Skeletal muscle tissue (tissue), 3 donors: ENCODE measurements at regions not wholly inside any gene's neighbourhood (a gene's known extent, or its start where the extent isn't known, plus 50 kb on each side); places are given as distances from the start of the nearest gene placed in this dataset.

Experiments
- H3K27ac ChIP-seq: one replicate; pipeline ENCODE4 v1.7.0; 2013; ENCODE audit warnings: mild to moderate bottlenecking, low read depth, low read length, inconsistent platforms
- H3K27me3 ChIP-seq, 3 donors: one replicate each; pipeline ENCODE4 v1.7.0; 2013; ENCODE audit warnings: low read length in 3 of 3; ENCODE audit not compliant: control insufficient read depth in 3 of 3, insufficient read depth in 3 of 3
- H3K36me3 ChIP-seq, 3 donors: one replicate each; pipeline ENCODE4 v1.7.0; 2013; ENCODE audit warnings: low read length in 3 of 3; ENCODE audit not compliant: control insufficient read depth in 3 of 3, insufficient read depth in 3 of 3
- H3K4me1 ChIP-seq, 3 donors: one replicate each; pipeline ENCODE4 v1.7.0; 2013; ENCODE audit warnings: low read length in 3 of 3, mild to moderate bottlenecking in 3 of 3; ENCODE audit not compliant: control insufficient read depth in 3 of 3, insufficient read depth in 3 of 3
- H3K4me3 ChIP-seq, 3 donors: one replicate each; pipeline ENCODE4 v1.7.0; 2013; ENCODE audit warnings: low read length in 3 of 3
- H3K9ac ChIP-seq, 3 donors: one replicate each; pipeline ENCODE4 v1.7.0; 2013; ENCODE audit warnings: low read length in 3 of 3, mild to moderate bottlenecking in 3 of 3, moderate library complexity in 2 of 3, low read depth in 1 of 3
- H3K9me3 ChIP-seq, 3 donors: one replicate each; pipeline ENCODE4 v1.7.0; 2013; ENCODE audit warnings: low read length in 3 of 3; ENCODE audit not compliant: control insufficient read depth in 3 of 3
- donor health status: Osteomylitis.

DNA sequence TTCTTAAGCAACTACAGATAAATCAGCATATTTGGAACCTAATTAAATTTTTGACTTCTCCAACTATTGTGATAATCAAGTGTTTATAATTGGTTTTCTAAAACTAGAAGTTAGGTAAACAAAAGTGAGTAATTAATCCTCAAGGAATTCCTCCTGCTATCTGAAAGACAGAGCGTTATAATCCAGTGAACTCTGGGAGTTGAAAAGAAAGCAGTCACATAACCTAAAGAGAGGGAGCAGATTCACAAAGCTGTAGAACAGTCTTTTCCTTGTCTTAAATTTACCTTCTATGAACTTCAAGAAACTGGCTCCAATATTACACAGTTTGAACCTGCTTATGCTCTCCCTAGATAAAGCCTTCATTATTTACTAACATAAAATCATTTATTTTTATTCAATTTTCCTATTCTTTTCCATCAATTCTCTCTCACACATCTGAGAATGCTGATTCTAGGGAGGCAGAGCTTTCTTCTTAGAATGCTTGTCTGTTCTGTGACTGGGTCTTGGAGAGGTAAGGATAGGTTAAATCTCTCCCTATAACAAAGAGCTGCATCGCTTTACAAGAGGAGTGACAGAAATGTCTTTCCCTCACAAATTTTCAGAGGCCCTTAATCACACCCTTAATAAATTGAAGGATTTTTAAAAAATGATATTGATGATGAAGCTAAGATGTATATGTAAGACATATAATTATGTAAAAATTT is 132.8 kb downstream of the TUSC7 start:
- no peaks in the 10 kb centered on the region for H3K36me3 ChIP-seq
- H3K4me1 ChIP-seq: no peaks in the 10 kb centered on the region
- no peaks in the 10 kb centered on the region for H3K9me3 ChIP-seq
- no peak overlapping the region for H3K9ac ChIP-seq
- no peak overlapping the region for H3K27ac ChIP-seq
- peaks cover 0 to 4% (median 0%) of the 10 kb centered on the region in 3 donors for H3K27me3 ChIP-seq
- no peak overlapping the region for H3K4me3 ChIP-seq

DNA sequence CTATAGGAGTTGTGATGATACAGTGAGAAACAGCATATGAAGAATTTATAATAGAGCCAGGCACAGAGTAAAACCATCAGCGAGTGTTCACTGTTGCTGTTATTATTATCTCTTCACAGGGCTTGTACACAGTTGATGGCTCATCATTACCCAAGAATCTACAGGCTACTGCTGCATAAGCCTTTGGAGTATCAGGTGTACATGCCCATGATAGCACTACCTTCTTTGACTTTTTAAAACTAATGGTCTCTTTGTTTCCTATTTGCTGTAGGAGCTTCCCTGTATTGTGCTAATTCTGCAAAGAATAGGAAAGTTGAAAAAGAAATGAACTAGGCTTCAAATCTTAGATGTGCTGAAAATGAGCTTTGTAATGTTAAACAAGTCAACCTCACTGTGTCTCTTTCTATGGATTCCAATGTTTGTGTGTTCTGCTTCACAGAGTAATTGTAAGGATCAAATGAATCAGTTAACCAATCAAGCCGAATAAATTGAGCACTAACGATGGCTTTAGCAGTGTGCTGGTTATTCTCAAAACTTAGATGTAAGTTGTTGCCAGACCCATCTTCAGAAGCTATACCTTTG is 138.8 kb downstream of the TUSC7 start:
- no peak overlapping the region for H3K27ac ChIP-seq
- no peaks in the 10 kb centered on the region for H3K36me3 ChIP-seq
- H3K27me3 ChIP-seq: no peaks in the 10 kb centered on the region
- H3K9me3 ChIP-seq: no peaks in the 10 kb centered on the region
- H3K4me3 ChIP-seq: no peak overlapping the region
- no peaks in the 10 kb centered on the region for H3K4me1 ChIP-seq
- no peak overlapping the region for H3K9ac ChIP-seq

DNA sequence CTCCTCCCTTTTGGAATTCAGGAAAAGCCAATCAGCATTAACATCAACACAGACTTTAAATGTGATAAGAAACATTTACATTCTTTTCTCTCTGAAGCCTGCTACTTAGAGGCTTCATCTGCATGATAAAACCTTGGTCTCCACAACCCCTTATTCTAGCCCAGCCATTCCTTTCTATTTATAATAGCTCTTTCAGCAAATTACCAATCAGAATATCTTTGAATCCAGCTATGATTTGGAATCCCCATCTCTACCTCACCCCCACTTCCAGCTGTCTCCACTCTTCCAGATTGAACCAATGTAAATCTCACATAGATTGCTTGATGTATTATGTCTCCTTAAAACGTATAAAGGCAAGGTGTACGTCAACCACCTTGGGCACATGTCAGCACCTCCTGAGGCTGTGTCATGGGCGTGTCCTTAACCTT is 139.7 kb downstream of the TUSC7 start:
- Histone ChIP-seq H3K27me3 (no peaks in the 10 kb centered on the region), H3K36me3 (no peaks in the 10 kb centered on the region), H3K4me1 (no peaks in the 10 kb centered on the region), H3K27ac (no peak overlapping the region), H3K4me3 (no peak overlapping the region), H3K9ac (no peak overlapping the region), H3K9me3 (no peaks in the 10 kb centered on the region)

DNA sequence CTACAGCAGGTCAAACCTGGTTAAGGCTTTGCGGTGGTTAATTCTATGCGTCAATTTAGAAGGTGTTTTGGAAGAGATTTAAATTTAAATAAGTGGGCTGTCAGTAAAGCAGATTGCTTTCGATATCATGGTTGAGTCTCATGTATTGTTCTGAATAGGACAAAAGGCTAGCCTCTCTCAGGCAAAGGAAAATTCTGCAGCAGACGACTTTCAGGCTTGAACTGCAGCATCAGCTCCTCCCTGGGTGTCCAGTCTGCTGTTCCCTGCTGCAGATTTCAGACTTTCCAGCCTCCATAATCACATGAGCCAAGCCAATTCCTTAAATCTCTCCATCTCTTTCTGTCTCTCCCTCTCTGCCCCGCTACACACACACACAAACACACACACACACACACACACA is 143.2 kb downstream of the TUSC7 start:
- H3K36me3 ChIP-seq: no peaks in the 10 kb centered on the region
- H3K4me3 ChIP-seq: no peak overlapping the region
- H3K4me1 ChIP-seq: no peaks in the 10 kb centered on the region
- no peaks in the 10 kb centered on the region for H3K27me3 ChIP-seq
- H3K9ac ChIP-seq: no peak overlapping the region
- H3K27ac ChIP-seq: no peak overlapping the region
- no peaks in the 10 kb centered on the region for H3K9me3 ChIP-seq

DNA sequence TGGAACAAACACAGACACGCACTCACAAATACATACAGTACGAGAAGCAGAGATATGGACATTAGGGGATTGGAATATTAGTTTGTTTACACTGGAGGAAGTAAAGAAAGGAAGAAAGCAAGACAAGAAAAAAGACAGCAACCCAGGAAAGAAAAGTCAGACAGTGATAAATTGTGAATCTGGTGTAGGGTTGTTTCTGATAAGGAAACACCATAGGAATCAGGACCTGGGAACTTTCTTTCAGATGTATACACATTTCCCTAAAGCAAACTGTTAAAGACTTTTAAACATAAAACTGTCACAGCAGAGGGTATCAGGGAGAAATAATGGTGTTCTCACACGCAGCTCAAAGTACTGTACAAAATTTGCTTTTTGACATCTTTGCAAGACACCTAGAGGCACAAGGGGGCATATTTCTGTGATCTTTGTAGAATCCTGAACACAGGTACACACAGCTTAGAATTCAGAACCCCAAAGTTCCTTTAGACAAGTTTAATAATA is 153.7 kb downstream of the TUSC7 start:
- Histone ChIP-seq H3K4me3 (no peak overlapping the region), H3K9me3 (no peaks in the 10 kb centered on the region), H3K27me3 (peaks cover 0 to 4% (median 2%) of the 10 kb centered on the region in 3 donors), H3K9ac (no peak overlapping the region), H3K27ac (no peak overlapping the region), H3K4me1 (no peaks in the 10 kb centered on the region), H3K36me3 (no peaks in the 10 kb centered on the region)

DNA sequence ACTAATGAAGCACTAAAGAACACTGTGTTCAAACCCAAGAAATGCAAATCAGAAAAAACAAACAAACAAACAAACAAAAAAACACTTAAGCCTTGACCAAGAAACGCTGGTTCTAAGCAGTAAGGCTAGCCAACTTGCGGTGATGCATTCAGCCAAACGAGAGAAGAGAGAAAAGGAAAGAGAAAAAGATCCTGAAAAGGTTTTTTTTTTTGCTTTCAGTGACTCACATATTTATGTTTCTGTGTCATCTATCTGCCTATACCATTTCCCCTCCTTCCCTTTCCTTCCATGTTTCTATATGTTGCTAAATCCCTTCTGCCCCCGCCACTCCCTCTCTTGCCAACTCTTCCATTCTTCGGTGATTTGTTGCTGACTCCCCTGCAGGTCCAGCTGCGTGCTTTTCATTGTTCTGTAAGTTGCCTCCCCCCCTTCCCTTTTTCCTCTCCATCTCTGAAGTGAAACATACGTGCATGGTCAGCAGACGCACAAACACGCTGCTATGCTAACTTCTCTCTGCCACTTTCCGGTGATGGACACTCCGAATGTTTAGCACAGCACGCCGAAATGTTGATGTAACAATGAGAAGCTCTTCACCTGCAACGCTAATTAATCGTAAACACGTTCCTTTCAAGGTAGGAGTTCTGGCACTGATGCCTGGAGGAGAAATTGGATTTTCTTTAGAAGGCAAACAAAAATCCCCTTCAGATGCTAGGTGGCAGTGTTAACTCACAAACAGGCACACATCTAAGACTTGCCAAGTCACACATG is 154.4 kb downstream of the TUSC7 start:
- H3K9ac ChIP-seq: no peak overlapping the region
- H3K4me3 ChIP-seq: peak overlapping the region in 1 of 3 donors; percentile 11
- no peaks in the 10 kb centered on the region for H3K36me3 ChIP-seq
- peaks cover 0 to 4% (median 2%) of the 10 kb centered on the region in 3 donors for H3K27me3 ChIP-seq
- no peak overlapping the region for H3K27ac ChIP-seq
- no peaks in the 10 kb centered on the region for H3K9me3 ChIP-seq
- no peaks in the 10 kb centered on the region for H3K4me1 ChIP-seq

DNA sequence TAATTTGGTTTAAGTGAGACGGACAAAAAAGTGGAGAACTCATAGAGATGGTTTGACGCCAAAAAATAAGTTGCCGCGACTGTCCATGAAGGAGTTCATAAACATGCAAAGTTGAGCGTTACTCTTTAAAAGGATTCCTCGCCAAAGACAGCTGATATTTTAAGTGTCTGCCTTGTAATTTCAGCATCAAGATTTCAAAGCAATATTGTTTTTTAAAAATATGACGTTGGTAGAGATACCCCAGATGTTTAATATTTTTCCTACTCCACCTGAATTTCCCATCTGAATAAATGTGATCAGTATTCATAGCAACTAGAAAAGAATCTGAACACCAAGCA is 155.0 kb downstream of the TUSC7 start:
- Histone ChIP-seq H3K36me3 (no peaks in the 10 kb centered on the region), H3K27ac (no peak overlapping the region), H3K9me3 (no peaks in the 10 kb centered on the region), H3K9ac (no peak overlapping the region), H3K27me3 (peaks cover 0 to 4% (median 2%) of the 10 kb centered on the region in 3 donors), H3K4me3 (no peak overlapping the region), H3K4me1 (no peaks in the 10 kb centered on the region)

DNA sequence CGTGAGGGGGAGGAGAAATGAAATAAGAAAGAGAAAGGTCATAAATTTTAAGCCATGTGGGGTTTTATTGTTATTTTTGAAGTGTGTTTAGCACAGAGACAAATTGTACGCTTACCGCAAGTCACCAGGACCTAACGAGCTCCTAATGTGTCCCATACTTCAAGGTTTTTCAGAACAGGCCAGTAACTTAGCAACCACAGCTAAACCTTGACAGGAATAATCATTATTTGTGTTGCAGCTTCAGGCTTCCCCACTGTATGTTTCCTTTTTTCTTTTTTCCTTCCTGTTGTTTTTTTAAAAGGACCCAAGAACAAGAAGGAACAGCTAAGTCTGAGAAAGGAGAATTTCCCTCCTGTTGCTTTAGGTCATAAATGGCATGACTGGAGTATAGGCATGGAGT is 160.8 kb downstream of the TUSC7 start:
- H3K27me3 ChIP-seq: peaks cover 0 to 4% (median 0%) of the 10 kb centered on the region in 3 donors

DNA sequence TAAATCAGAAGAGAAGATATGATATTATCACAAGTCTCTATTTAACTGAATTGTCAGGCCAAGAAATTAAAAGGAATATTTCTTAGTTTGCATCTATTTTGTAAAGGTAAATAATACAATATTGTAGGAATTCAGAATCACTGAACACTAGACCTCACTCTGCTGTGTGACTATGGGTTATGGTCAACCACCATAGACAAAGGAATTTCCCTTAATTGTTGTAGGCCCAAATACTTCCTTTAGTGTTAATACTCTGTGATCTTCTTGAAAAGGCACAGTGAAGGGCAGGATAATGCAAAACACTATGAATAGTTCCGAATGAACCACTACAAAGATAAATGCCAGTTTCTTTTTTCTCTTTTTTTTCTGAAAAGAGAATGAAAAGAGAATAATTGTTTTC is 162.3 kb downstream of the TUSC7 start:
- Histone ChIP-seq H3K9me3 (no peaks in the 10 kb centered on the region), H3K9ac (no peak overlapping the region), H3K4me1 (no peaks in the 10 kb centered on the region), H3K27me3 (no peaks in the 10 kb centered on the region), H3K36me3 (no peaks in the 10 kb centered on the region), H3K27ac (no peak overlapping the region), H3K4me3 (no peak overlapping the region)

More for the DNA sequence above, 160.8 kb downstream of the TUSC7 start:
- no peak overlapping the region for H3K27ac ChIP-seq
- no peaks in the 10 kb centered on the region for H3K4me1 ChIP-seq
- no peaks in the 10 kb centered on the region for H3K36me3 ChIP-seq
- H3K4me3 ChIP-seq: no peak overlapping the region
- no peak overlapping the region for H3K9ac ChIP-seq
- no peaks in the 10 kb centered on the region for H3K9me3 ChIP-seq

DNA sequence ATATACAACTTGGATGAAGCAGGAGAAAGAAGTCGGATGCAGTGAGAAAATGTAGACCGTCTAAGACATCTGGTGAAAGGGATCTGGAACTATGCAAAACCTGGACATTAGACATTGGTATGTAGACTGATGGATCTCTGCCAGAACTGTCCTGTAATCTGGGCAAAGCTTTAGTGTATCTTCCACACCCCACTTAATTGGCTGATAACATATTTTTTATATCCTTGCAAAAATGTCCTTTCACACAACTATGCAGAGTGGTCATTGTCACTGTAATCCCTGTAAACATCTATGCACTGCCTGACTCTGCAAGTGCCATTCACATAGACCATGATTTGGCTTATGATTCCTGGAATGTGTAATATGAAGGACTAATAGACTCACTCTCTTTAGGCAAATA is 163.1 kb downstream of the TUSC7 start:
- Histone ChIP-seq H3K9me3 (no peaks in the 10 kb centered on the region), H3K4me3 (no peak overlapping the region), H3K27ac (no peak overlapping the region), H3K36me3 (no peaks in the 10 kb centered on the region), H3K27me3 (no peaks in the 10 kb centered on the region), H3K4me1 (no peaks in the 10 kb centered on the region), H3K9ac (no peak overlapping the region)
